B cell (primary cell): ENCODE measurements at regions not wholly inside any gene's neighbourhood (a gene's known extent, or its start where the extent isn't known, plus 50 kb on each side); places are given as distances from the start of the nearest gene placed in this dataset.

Source experiments
- ATAC-seq: fragments of 200-7000 bp; cut with Tn5 transposase; one replicate; pipeline ENCODE4 v1.10.0; 2021; ENCODE audit warnings: low read depth, mild to moderate bottlenecking, moderate number of reproducible peaks, moderate library complexity
- CTCF ChIA-PET: fragments of 350-600 bp; sonication (Branson Sonifier 250); formaldehyde crosslinking; loops from one replicate; lab custom pipeline; 2021; ENCODE audit warnings: antibody characterized with exemption, inconsistent platforms; lab: Charles Lee
- POLR2A ChIA-PET: fragments of 350-600 bp; sonication (Branson Sonifier 250); formaldehyde crosslinking; loops from one replicate; lab custom pipeline; 2021; ENCODE audit warnings: antibody characterized with exemption; lab: Charles Lee
- DNase-seq: peaks from one replicate; pipeline ENCODE4 v3.0.0; 2013
- H2AFZ ChIP-seq: 2 replicates; pipeline ENCODE4 v1.6.1; 2012; ENCODE audit warnings: mild to moderate bottlenecking, low read depth, low read length; ENCODE audit not compliant: insufficient read depth, poor library complexity, severe bottlenecking
- H3K27ac ChIP-seq, 2 donors: 1 replicate in 1 of 2; 2 replicates in 1 of 2; pipeline ENCODE4 v1.5.1; 2012 to 2013; ENCODE audit warnings: low read length in 2 of 2, mild to moderate bottlenecking in 2 of 2, moderate library complexity in 1 of 2
- H3K27me3 ChIP-seq, 4 experiments: fragments of 200-600 bp in 1 of 4; sonication (generic) in 1 of 4; replicated peaks in 1 of 4; 1 replicate in 2 of 4; 2 replicates in 2 of 4; pipeline versions ENCODE4 v1.6.1 to v1.7.0; 2013 to 2016; ENCODE audit warnings: low read length in 3 of 4, mild to moderate bottlenecking in 2 of 4, mixed read lengths in 1 of 4, moderate library complexity in 1 of 4; ENCODE audit not compliant: insufficient read depth in 4 of 4, control insufficient read depth in 3 of 4; ENCODE audit errors: control extremely low read depth in 1 of 4
- H3K36me3 ChIP-seq, 2 experiments: replicated peaks in 1 of 2; 1 replicate in 1 of 2; 2 replicates in 1 of 2; pipeline versions ENCODE4 v1.6.1 to v1.7.1; 2013; ENCODE audit warnings: low read length in 1 of 2; ENCODE audit not compliant: insufficient read depth in 2 of 2, control insufficient read depth in 1 of 2; ENCODE audit errors: control extremely low read depth in 1 of 2, extremely low read depth in 1 of 2
- H3K4me1 ChIP-seq, 2 donors: fragments of 200-600 bp in 1 of 2; sonication (generic) in 1 of 2; 1 replicate in 1 of 2; 2 replicates in 1 of 2; pipeline versions ENCODE4 v1.5.1 to v1.6.1; 2013 to 2017; ENCODE audit warnings: low read length in 2 of 2; ENCODE audit not compliant: control insufficient read depth in 2 of 2, insufficient read depth in 2 of 2
- H3K4me2 ChIP-seq: replicated peaks from 2 replicates; pipeline ENCODE3; 2012; ENCODE audit warnings: mild to moderate bottlenecking, low read depth, low read length; ENCODE audit not compliant: poor library complexity, severe bottlenecking
- H3K4me3 ChIP-seq, 5 experiments: fragments of 200-600 bp in 1 of 5; sonication (generic) in 1 of 5; 1 replicate in 3 of 5; 2 replicates in 2 of 5; pipeline versions ENCODE4 v1.5.1 to v1.7.0; 2011 to 2016; ENCODE audit warnings: low read length in 4 of 5, mild to moderate bottlenecking in 4 of 5, low read depth in 2 of 5, control low read depth in 1 of 5, moderate library complexity in 1 of 5; ENCODE audit not compliant: insufficient read depth in 1 of 5; ENCODE audit errors: control extremely low read depth in 1 of 5, extremely low read depth in 1 of 5
- H3K79me2 ChIP-seq: fragments of 200-600 bp; sonication (generic); one replicate; pipeline ENCODE4 v1.6.0; 2016; ENCODE audit warnings: low read length; ENCODE audit not compliant: control insufficient read depth, insufficient read depth
- H3K9ac ChIP-seq: fragments of 200-600 bp; sonication (generic); 2 replicates; pipeline ENCODE4 v1.6.1; 2017; ENCODE audit warnings: mild to moderate bottlenecking, low read length, moderate library complexity
- H3K9me3 ChIP-seq, 3 donors: one replicate each; pipeline versions ENCODE4 v1.6.1 to v1.7.1; 2013; ENCODE audit warnings: low read length in 2 of 3; ENCODE audit not compliant: control insufficient read depth in 2 of 3, insufficient read depth in 1 of 3; ENCODE audit errors: control extremely low read depth in 1 of 3
- H4K20me1 ChIP-seq: 2 replicates; pipeline ENCODE4 v1.6.0; 2012; ENCODE audit warnings: mild to moderate bottlenecking, low read length; ENCODE audit not compliant: insufficient read depth, control insufficient read depth, poor library complexity, severe bottlenecking
- H3K27ac Mint-ChIP-seq: one replicate; pipeline ENCODE4 v1.8.0; 2021; ENCODE audit warnings: mixed read lengths
- H3K27me3 Mint-ChIP-seq: one replicate; pipeline ENCODE4 v1.8.0; 2021; ENCODE audit warnings: mixed read lengths
- H3K4me1 Mint-ChIP-seq: one replicate; pipeline ENCODE4 v1.8.0; 2021; ENCODE audit warnings: mixed read lengths
- H3K4me3 Mint-ChIP-seq: one replicate; pipeline ENCODE4 v1.8.0; 2021; ENCODE audit warnings: mixed read lengths
- H3K9me3 Mint-ChIP-seq: one replicate; pipeline ENCODE4 v1.8.0; 2022; ENCODE audit warnings: mixed read lengths; ENCODE audit not compliant: insufficient read depth
- EZH2 ChIP-seq: IDR thresholded peaks from 2 replicates; pipeline ENCODE4 v1.6.1; 2012; ENCODE audit warnings: borderline replicate concordance, low read depth, mild to moderate bottlenecking, moderate library complexity, low read length; ENCODE audit not compliant: insufficient read depth, poor library complexity, severe bottlenecking
- WGBS: methylation state at CpG from one replicate; pipeline ENCODE4 v1.1.5; 2013; ENCODE audit warnings: missing lambda C conversion rate; ENCODE audit not compliant: insufficient coverage; 5-methylcytosine and 5-hydroxymethylcytosine counted together
- intact Hi-C: fragments of 100-400 bp; cut with micrococcal nuclease; formaldehyde crosslinking; loops from one replicate; pipeline ENCODE4 v1.10.0; 2022
- TF ChIP-seq, protein P1 (sequence below): fragments of 200-600 bp; IDR thresholded peaks from one replicate; pipeline ENCODE4 v1.8.0; 2022; ENCODE audit warnings: antibody characterized with exemption, mild to moderate bottlenecking

DNA sequence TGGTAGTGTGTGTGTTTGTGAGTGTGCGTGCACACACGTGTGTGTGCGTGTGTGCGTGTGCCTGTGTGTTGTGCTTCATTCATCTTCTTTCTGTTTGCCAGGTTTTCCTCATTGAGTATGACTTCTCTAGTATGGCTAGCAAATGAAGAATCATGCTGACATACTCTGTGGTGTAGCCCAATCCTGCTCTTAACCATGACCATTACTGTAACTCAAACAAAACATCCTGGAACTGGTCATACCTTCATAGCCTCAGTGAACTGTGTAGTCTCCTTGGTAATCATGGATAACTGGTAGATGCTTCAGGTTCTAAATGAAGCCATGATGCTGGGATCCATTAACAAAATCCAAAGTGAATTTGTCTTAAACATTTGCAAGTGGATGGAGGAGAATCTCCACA is 1117.7 kb downstream of the BCL11B start:
- ChIA-PET CTCF (no interaction called here), POLR2A (no interaction called here)
- H3K27me3 ChIP-seq: no peaks in the 10 kb centered on the region
- 97% methylated on average over 4 of the region's 4 CpGs for WGBS
- intact Hi-C loops: no loop called here
- H3K9me3 ChIP-seq: no peaks in the 10 kb centered on the region
- TF ChIP-seq, protein P1, sequence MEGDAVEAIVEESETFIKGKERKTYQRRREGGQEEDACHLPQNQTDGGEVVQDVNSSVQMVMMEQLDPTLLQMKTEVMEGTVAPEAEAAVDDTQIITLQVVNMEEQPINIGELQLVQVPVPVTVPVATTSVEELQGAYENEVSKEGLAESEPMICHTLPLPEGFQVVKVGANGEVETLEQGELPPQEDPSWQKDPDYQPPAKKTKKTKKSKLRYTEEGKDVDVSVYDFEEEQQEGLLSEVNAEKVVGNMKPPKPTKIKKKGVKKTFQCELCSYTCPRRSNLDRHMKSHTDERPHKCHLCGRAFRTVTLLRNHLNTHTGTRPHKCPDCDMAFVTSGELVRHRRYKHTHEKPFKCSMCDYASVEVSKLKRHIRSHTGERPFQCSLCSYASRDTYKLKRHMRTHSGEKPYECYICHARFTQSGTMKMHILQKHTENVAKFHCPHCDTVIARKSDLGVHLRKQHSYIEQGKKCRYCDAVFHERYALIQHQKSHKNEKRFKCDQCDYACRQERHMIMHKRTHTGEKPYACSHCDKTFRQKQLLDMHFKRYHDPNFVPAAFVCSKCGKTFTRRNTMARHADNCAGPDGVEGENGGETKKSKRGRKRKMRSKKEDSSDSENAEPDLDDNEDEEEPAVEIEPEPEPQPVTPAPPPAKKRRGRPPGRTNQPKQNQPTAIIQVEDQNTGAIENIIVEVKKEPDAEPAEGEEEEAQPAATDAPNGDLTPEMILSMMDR: no peak
- TF ChIP-seq EZH2: no peak
- H3K4me1 Mint-ChIP-seq: no peaks in the 10 kb centered on the region
- no peak overlapping the region for H3K4me2 ChIP-seq
- H4K20me1 ChIP-seq: no peaks in the 10 kb centered on the region
- H3K4me3 ChIP-seq: no peak overlapping the region
- no peaks in the 10 kb centered on the region for H3K36me3 ChIP-seq
- no peaks in the 10 kb centered on the region for H3K79me2 ChIP-seq
- H2AFZ ChIP-seq: no peak overlapping the region
- no peak overlapping the region for H3K9ac ChIP-seq
- H3K9me3 Mint-ChIP-seq: peaks cover 2% of the 10 kb centered on the region
- DNase-seq (no peak), ATAC-seq (no peak)
- H3K4me1 ChIP-seq: no peaks in the 10 kb centered on the region
- H3K27ac ChIP-seq: no peak overlapping the region
- H3K4me3 Mint-ChIP-seq: no peak overlapping the region
- no peak overlapping the region for H3K27ac Mint-ChIP-seq
- no peaks in the 10 kb centered on the region for H3K27me3 Mint-ChIP-seq

DNA sequence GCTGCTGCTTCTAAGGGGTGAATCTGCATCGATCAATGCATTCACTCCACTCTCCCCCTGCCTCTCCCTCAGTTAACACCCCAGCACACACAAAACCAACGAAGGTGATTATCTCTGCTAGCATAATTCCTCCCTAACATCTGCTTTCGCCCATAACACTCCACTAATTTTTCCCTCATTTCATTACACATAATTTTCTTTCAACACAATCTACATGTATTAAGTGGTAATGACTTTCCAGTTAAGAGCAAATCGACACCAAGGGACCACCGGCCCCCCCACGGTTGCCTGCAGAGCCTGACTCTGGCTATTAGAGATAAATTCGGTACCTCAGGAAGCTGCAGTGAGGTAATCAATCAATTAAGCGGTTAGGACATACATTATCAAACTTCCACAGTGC is 1115.6 kb downstream of the BCL11B start:
- ATAC-seq: no peak
- Histone ChIP-seq H3K9ac (no peak overlapping the region), H3K4me2 (no peak overlapping the region), H2AFZ (no peak overlapping the region), H3K9me3 (no peaks in the 10 kb centered on the region), H3K4me1 (no peaks in the 10 kb centered on the region), H3K4me3 (no peak overlapping the region), H3K27me3 (no peaks in the 10 kb centered on the region), H3K36me3 (no peaks in the 10 kb centered on the region), H3K79me2 (no peaks in the 10 kb centered on the region), H3K27ac (no peak overlapping the region), H4K20me1 (no peaks in the 10 kb centered on the region)
- peaks cover 2% of the 10 kb centered on the region for H3K9me3 Mint-ChIP-seq
- no peaks in the 10 kb centered on the region for H3K4me1 Mint-ChIP-seq
- ChIA-PET CTCF (no interaction called here), POLR2A (no interaction called here)
- 66% methylated on average over 6 of the region's 8 CpGs for WGBS
- no peaks in the 10 kb centered on the region for H3K27me3 Mint-ChIP-seq
- H3K4me3 Mint-ChIP-seq: no peak overlapping the region
- no peak for DNase-seq
- H3K27ac Mint-ChIP-seq: no peak overlapping the region
- TF ChIP-seq EZH2: no peak
- intact Hi-C loops: no loop called here
